ENCODE measurements at regions not wholly inside any gene's neighbourhood (a gene's known extent, or its start where the extent isn't known, plus 50 kb on each side); places are given as distances from the start of the nearest gene placed in this dataset.

- DNase-seq = peak; percentile 61
- no peaks in the 10 kb centered on the region for H3K9me3 ChIP-seq
- TF ChIP-seq, protein P1, sequence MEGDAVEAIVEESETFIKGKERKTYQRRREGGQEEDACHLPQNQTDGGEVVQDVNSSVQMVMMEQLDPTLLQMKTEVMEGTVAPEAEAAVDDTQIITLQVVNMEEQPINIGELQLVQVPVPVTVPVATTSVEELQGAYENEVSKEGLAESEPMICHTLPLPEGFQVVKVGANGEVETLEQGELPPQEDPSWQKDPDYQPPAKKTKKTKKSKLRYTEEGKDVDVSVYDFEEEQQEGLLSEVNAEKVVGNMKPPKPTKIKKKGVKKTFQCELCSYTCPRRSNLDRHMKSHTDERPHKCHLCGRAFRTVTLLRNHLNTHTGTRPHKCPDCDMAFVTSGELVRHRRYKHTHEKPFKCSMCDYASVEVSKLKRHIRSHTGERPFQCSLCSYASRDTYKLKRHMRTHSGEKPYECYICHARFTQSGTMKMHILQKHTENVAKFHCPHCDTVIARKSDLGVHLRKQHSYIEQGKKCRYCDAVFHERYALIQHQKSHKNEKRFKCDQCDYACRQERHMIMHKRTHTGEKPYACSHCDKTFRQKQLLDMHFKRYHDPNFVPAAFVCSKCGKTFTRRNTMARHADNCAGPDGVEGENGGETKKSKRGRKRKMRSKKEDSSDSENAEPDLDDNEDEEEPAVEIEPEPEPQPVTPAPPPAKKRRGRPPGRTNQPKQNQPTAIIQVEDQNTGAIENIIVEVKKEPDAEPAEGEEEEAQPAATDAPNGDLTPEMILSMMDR (IDR thresholded peaks at IDR 0.05) = no peak
- H3K27me3 ChIP-seq = no peaks in the 10 kb centered on the region
- in situ Hi-C loops (cut with MboI; ENCODE audit: low pct_ligation_motif_present in 1 of 4, low pct_unique_long_range_greater_than_20kb in 1 of 4, low sequenced_read_pairs in 3 of 4) = no loop called here
- 83 to 100% methylated on average over 1 to 28 of the region's 28 CpGs for WGBS, 2 donors (ENCODE audit: low coverage in 1 of 2)
- no peak overlapping the region for H3K27ac ChIP-seq
- intact Hi-C loops (cut with DNase I; ENCODE audit: low total_unique reads) = no loop called here
- no peak overlapping the region for H3K4me3 ChIP-seq
- no peaks in the 10 kb centered on the region for H3K36me3 ChIP-seq
- peaks cover 0 to 3% (median 1%) of the 10 kb centered on the region in 4 donors for H3K4me1 ChIP-seq
Observed at GRCh38 chr17:77724876-77725615, 233.5 kb upstream of the TNRC6C start.

DNA sequence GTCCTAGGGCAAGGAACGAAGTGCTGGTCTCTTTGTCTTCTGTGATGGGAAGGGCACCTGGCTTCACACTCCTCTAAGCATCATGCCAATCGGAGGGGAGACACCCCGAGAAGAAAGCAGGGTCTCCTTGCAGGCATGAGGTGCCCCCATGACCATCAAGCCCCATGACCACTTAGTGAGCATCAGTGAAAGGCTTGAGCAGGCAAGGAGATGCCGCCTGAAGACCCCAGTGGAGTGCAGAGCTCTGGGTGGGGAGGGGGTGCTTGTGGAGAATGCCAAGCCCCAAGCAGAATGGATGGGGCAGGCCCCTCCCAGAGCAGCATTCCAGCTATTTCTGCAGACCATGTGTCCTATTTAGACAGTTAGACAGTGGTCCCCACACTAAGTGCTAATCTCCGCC, 232.7 kb upstream of the TNRC6C start:
- no peaks in the 10 kb centered on the region for H3K36me3 ChIP-seq
- in situ Hi-C loops (cut with MboI; ENCODE audit: low pct_ligation_motif_present in 1 of 4, low pct_unique_long_range_greater_than_20kb in 1 of 4, low sequenced_read_pairs in 3 of 4) (no loop called here), intact Hi-C loops (cut with DNase I; ENCODE audit: low total_unique reads) (no loop called here)
- no peaks in the 10 kb centered on the region for H3K27me3 ChIP-seq
- DNase-seq = no peak
- H3K27ac ChIP-seq = no peak overlapping the region
- H3K4me3 ChIP-seq = no peak overlapping the region
- peaks cover 0 to 3% (median 1%) of the 10 kb centered on the region in 4 donors for H3K4me1 ChIP-seq
- H3K9me3 ChIP-seq = no peaks in the 10 kb centered on the region
- no peak for TF ChIP-seq POLR2AphosphoS5 (IDR thresholded peaks at IDR 0.05)
- no peak for TF ChIP-seq EP300 (IDR thresholded peaks at IDR 0.05; ENCODE audit: low read depth)
- no peak for TF ChIP-seq POLR2A (IDR thresholded peaks at IDR 0.05)
- TF ChIP-seq, protein P1 (IDR thresholded peaks at IDR 0.05) = no peak
- WGBS, 2 donors (ENCODE audit: low coverage in 1 of 2) = 87% methylated on average over 5 of the region's 5 CpGs; no CpG with 5 or more reads in 1 of the 2 donors

DNA sequence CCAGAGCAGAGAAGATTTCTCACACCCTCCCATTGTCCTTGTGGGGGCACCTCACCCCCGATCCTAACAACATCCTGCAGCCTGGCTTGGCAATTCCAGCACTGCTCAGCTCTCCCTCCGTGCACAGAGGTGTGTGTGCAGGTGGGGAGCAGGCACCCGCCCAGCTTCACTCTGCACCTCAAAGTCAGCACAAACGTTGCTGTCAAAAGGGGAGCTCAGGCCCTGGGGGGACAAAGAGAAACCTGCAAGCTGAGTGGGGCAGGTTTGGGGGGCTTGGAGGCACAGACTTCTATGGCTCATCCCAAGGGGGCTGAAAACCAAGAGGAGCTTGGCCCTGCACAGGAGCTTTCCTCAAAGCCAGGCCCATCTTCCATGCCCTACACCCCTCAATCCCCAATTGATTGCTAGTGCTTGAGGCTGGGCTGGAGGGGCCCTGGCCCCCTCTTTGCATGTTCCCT, 231.9 kb upstream of the TNRC6C start:
- intact Hi-C loops (cut with DNase I; ENCODE audit: low total_unique reads) = no loop called here
- no peak overlapping the region for H3K27ac ChIP-seq

GRCh38 chr17:77727037-77727615, 231.4 kb upstream of the TNRC6C start:
- WGBS, 2 donors (ENCODE audit: low coverage in 1 of 2) = 42 to 73% methylated on average over 4 to 17 of the region's 17 CpGs
- Histone ChIP-seq H3K27ac (peak overlapping the region in 2 of 4 donors; percentile 45 to 71), H3K4me1 (peaks cover 0 to 3% (median 1%) of the 10 kb centered on the region in 4 donors), H3K4me3 (no peak overlapping the region), H3K9me3 (no peaks in the 10 kb centered on the region), H3K27me3 (no peaks in the 10 kb centered on the region), H3K36me3 (no peaks in the 10 kb centered on the region)
- no peak for DNase-seq
- TF ChIP-seq POLR2A (IDR thresholded peaks at IDR 0.05) (no peak), EP300 (IDR thresholded peaks at IDR 0.05; ENCODE audit: low read depth) (no peak), POLR2AphosphoS5 (IDR thresholded peaks at IDR 0.05) (no peak)
- TF ChIP-seq, protein P1 (IDR thresholded peaks at IDR 0.05) = no peak
- intact Hi-C loops (cut with DNase I; ENCODE audit: low total_unique reads) = no loop called here
- in situ Hi-C loops (cut with MboI; ENCODE audit: low pct_ligation_motif_present in 1 of 4, low pct_unique_long_range_greater_than_20kb in 1 of 4, low sequenced_read_pairs in 3 of 4) = no loop called here

More for the DNA sequence above, 231.9 kb upstream of the TNRC6C start:
- no peak for DNase-seq
- no peak for TF ChIP-seq POLR2A (IDR thresholded peaks at IDR 0.05)
- Histone ChIP-seq H3K36me3 (no peaks in the 10 kb centered on the region), H3K27me3 (no peaks in the 10 kb centered on the region), H3K4me1 (peaks cover 0 to 3% (median 1%) of the 10 kb centered on the region in 4 donors), H3K4me3 (no peak overlapping the region), H3K9me3 (no peaks in the 10 kb centered on the region)
- in situ Hi-C loops (cut with MboI; ENCODE audit: low pct_ligation_motif_present in 1 of 4, low pct_unique_long_range_greater_than_20kb in 1 of 4, low sequenced_read_pairs in 3 of 4) = no loop called here
- WGBS, 2 donors (ENCODE audit: low coverage in 1 of 2) = 62% methylated on average over 4 of the region's 4 CpGs; no CpG with 5 or more reads in 1 of the 2 donors

All from transverse colon (tissue), 4 donors.